GM12878 (cell line): ENCODE measurements at regions not wholly inside any gene's neighbourhood (a gene's known extent, or its start where the extent isn't known, plus 50 kb on each side); places are given as distances from the start of the nearest gene placed in this dataset.

Source experiments
- ATAC-seq: fragments of 200-7000 bp; cut with Tn5 transposase; 3 replicates; pipeline ENCODE4 v1.9.1; 2020; ENCODE audit warnings: mild to moderate bottlenecking, moderate library complexity
- BruUV-seq: library from RNA; stranded (reverse); fragments of 400-500 nt; replicated peaks from 2 replicates; lab custom pipeline; 2021; lab: Mats Ljungman, UMichigan
- CTCF ChIA-PET: fragments of 300-600 bp; sonication (Branson Sonifier 250); formaldehyde crosslinking; extraction: SDS; loops from one replicate; lab custom pipeline; 2021; ENCODE audit warnings: inconsistent platforms; lab: Yijun Ruan, JAX
- POLR2A ChIA-PET: fragments of 350-600 bp; formaldehyde crosslinking; extraction: SDS; loops from one replicate; lab custom pipeline; 2021; ENCODE audit warnings: inconsistent platforms; lab: Charles Lee
- RAD21 ChIA-PET: fragments of 300-600 bp; sonication (Branson Sonifier 250); formaldehyde crosslinking; loops from one replicate; lab custom pipeline; 2023; ENCODE audit warnings: antibody characterized with exemption; ENCODE audit not compliant: unreplicated experiment; lab: Charles Lee
- SMC1A ChIA-PET: fragments of 300-600 bp; sonication (Branson Sonifier 250); formaldehyde crosslinking; loops from one replicate; lab custom pipeline; 2023; ENCODE audit not compliant: unreplicated experiment, uncharacterized antibody; lab: Charles Lee
- DNase-seq: peaks from one replicate; pipeline ENCODE4 v3.0.0-alpha.2; 2011; ENCODE audit warnings: low read depth, low spot score
- FAIRE-seq: peaks from 3 replicates; lab custom pipeline; 2011; peaks lifted over from hg19 to GRCh38; lab: Jason Lieb, UNC
- H2AFZ ChIP-seq: 2 replicates; pipeline ENCODE4 v1.6.0; 2011; ENCODE audit warnings: low read depth, low read length, control low read depth; ENCODE audit not compliant: control insufficient read depth
- H3K27ac ChIP-seq: 2 replicates; pipeline ENCODE4 v1.5.1; 2011; ENCODE audit warnings: control low read depth; ENCODE audit not compliant: control insufficient read depth, insufficient read depth
- H3K27me3 ChIP-seq, 2 experiments: replicated peaks in 1 of 2; 2 replicates each; pipeline versions ENCODE4 v1.6.0 to v1.6.1; 2011; ENCODE audit warnings: low read length in 1 of 2; ENCODE audit not compliant: control insufficient read depth in 2 of 2, insufficient read depth in 2 of 2
- H3K36me3 ChIP-seq, 2 experiments: 2 replicates each; pipeline ENCODE4 v1.5.1; 2011; ENCODE audit warnings: low read length in 1 of 2; ENCODE audit not compliant: control insufficient read depth in 2 of 2, insufficient read depth in 2 of 2
- H3K4me1 ChIP-seq: 2 replicates; pipeline ENCODE4 v1.6.1; 2011; ENCODE audit warnings: mild to moderate bottlenecking, low read length, moderate library complexity, mixed read lengths; ENCODE audit not compliant: control insufficient read depth, insufficient read depth
- H3K4me2 ChIP-seq: 2 replicates; pipeline ENCODE4 v1.6.0; 2011; ENCODE audit warnings: control low read depth; ENCODE audit not compliant: control insufficient read depth, insufficient read depth
- H3K4me3 ChIP-seq: fragments of 200-600 bp; sonication (generic); 2 replicates; pipeline ENCODE4 v1.5.1; 2016
- H3K79me2 ChIP-seq: 2 replicates; pipeline ENCODE4 v1.6.0; 2011; ENCODE audit warnings: low read length; ENCODE audit not compliant: control insufficient read depth, insufficient read depth
- H3K9ac ChIP-seq: 2 replicates; pipeline ENCODE4 v1.8.0; 2011; ENCODE audit warnings: low read length, control low read depth, mixed read lengths; ENCODE audit not compliant: control insufficient read depth, insufficient read depth
- H3K9me3 ChIP-seq: replicated peaks from 3 replicates; pipeline ENCODE4 v1.5.1; 2011; ENCODE audit warnings: mild to moderate bottlenecking, low read length; ENCODE audit not compliant: control insufficient read depth, insufficient read depth
- H4K20me1 ChIP-seq: 2 replicates; pipeline ENCODE4 v1.6.0; 2011; ENCODE audit not compliant: control insufficient read depth, insufficient read depth
- ASH2L ChIP-seq: fragments of 300-600, 200-600 bp; sonication (generic); IDR thresholded peaks from 2 replicates; pipeline ENCODE4 v1.6.1; 2017; ENCODE audit warnings: low read depth, mild to moderate bottlenecking, borderline replicate concordance
- CBX3 ChIP-seq: fragments of 200-600 bp; sonication (generic); IDR thresholded peaks from 2 replicates; pipeline ENCODE4 v1.6.1; 2016; ENCODE audit warnings: low read depth, borderline replicate concordance
- CHD2 ChIP-seq: IDR thresholded peaks from 2 replicates; pipeline ENCODE4 v1.6.1; 2011; ENCODE audit warnings: low read depth, low read length, improper control_type of control experiment, borderline replicate concordance
- JUND ChIP-seq: IDR thresholded peaks from 2 replicates; pipeline ENCODE4 v1.6.1; 2012; ENCODE audit warnings: low read depth, mild to moderate bottlenecking, low read length, improper control_type of control experiment, moderate library complexity
- RAD21 ChIP-seq: IDR thresholded peaks from 2 replicates; pipeline ENCODE4 v1.6.1; 2011; ENCODE audit warnings: mild to moderate bottlenecking, low read depth, low read length, moderate library complexity; ENCODE audit not compliant: insufficient read depth
- TCF3 ChIP-seq: IDR thresholded peaks from 2 replicates; pipeline ENCODE4 v1.6.1; 2012; ENCODE audit warnings: low read depth, mild to moderate bottlenecking, low read length, borderline replicate concordance; ENCODE audit not compliant: insufficient read depth
- WGBS: methylation state at CpG from one replicate; pipeline ENCODE4 v1.1.6; 2016; ENCODE audit warnings: low lambda C conversion rate; ENCODE audit not compliant: insufficient replicate concordance, insufficient coverage; ENCODE audit errors: missing lambda C conversion rate; 5-methylcytosine and 5-hydroxymethylcytosine counted together
- in situ Hi-C: fragments of 300-500 bp; cut with MboI; formaldehyde crosslinking; loops from 9 replicates; pipeline ENCODE4 v1.14.3; 2018; ENCODE audit warnings: mixed read lengths
- intact Hi-C: fragments of 100-400 bp; cut with micrococcal nuclease; formaldehyde crosslinking; loops from one replicate; pipeline ENCODE4 v1.14.2; 2022; ENCODE audit not compliant: unreplicated experiment
- TF ChIP-seq, protein P1 (sequence below): fragments of 450-650 bp; IDR thresholded peaks from 2 replicates; pipeline ENCODE4 v1.6.1; 2016; ENCODE audit warnings: mild to moderate bottlenecking

GRCh38 chr1:59052166-59052590 lies 244.7 kb upstream of the FGGY start:
- 90% methylated on average over 5 of the region's 5 CpGs for WGBS
- intact Hi-C loops, result no loop called here
- H3K4me3 ChIP-seq, result no peak overlapping the region
- no peak overlapping the region for H3K9ac ChIP-seq
- no peaks in the 10 kb centered on the region for H3K79me2 ChIP-seq
- BruUV-seq, result no TSS peak
- SMC1A ChIA-PET, result interaction anchor here (0.7 to 2.2 kb wide), 4 partner anchors 10 to 647 kb away, joined by 3 to 6 read pairs (median 4); no protein-coding TSS in a partner anchor
- in situ Hi-C loops, result no loop called here
- DNase-seq (no peak), ATAC-seq (no peak), FAIRE-seq (no peak)
- no peaks in the 10 kb centered on the region for H3K27me3 ChIP-seq
- POLR2A ChIA-PET, result interaction anchor here (0.6 kb wide), 1 partner anchor 320 kb away, joined by 3 read pairs; no protein-coding TSS in a partner anchor
- TF ChIP-seq JUND (no peak), CHD2 (no peak), TCF3 (no peak), CBX3 (no peak), ASH2L (no peak), RAD21 (no peak)
- TF ChIP-seq, protein P1, sequence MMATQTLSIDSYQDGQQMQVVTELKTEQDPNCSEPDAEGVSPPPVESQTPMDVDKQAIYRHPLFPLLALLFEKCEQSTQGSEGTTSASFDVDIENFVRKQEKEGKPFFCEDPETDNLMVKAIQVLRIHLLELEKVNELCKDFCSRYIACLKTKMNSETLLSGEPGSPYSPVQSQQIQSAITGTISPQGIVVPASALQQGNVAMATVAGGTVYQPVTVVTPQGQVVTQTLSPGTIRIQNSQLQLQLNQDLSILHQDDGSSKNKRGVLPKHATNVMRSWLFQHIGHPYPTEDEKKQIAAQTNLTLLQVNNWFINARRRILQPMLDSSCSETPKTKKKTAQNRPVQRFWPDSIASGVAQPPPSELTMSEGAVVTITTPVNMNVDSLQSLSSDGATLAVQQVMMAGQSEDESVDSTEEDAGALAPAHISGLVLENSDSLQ, result no peak
- H3K36me3 ChIP-seq, result no peaks in the 10 kb centered on the region
- H2AFZ ChIP-seq, result no peak overlapping the region
- no peaks in the 10 kb centered on the region; the same call in 2 of the 3 replicates for H3K9me3 ChIP-seq
- RAD21 ChIA-PET, result interaction anchor here (1.4 kb wide), 1 partner anchor 10 kb away, joined by 5 read pairs; no protein-coding TSS in a partner anchor
- no peak overlapping the region for H3K4me2 ChIP-seq
- H3K27ac ChIP-seq, result no peak overlapping the region
- H3K4me1 ChIP-seq, result peaks cover 4% of the 10 kb centered on the region
- no peaks in the 10 kb centered on the region for H4K20me1 ChIP-seq
- CTCF ChIA-PET, result no interaction called here
